ENCODE measurements at regions not wholly inside any gene's neighbourhood (a gene's known extent, or its start where the extent isn't known, plus 50 kb on each side); places are given as distances from the start of the nearest gene placed in this dataset.

- Histone ChIP-seq H3K27me3 (no peaks in the 10 kb centered on the region), H3K27ac (no peak overlapping the region), H3K9me3 (no peaks in the 10 kb centered on the region), H3K36me3 (no peaks in the 10 kb centered on the region), H3K4me1 (no peaks in the 10 kb centered on the region), H3K4me3 (no peak overlapping the region)
- ATAC-seq (ENCODE audit: low FRiP score in 2 of 2): no peak
- WGBS, 2 donors: 60 to 82% methylated on average over 2 of the region's 2 CpGs
- no peak for DNase-seq
- no peak for TF ChIP-seq POLR2A (IDR thresholded peaks at IDR 0.05)
- TF ChIP-seq POLR2AphosphoS5 (IDR thresholded peaks at IDR 0.05): no peak
- TF ChIP-seq CTCF (IDR thresholded peaks at IDR 0.05): no peak
- no peak for TF ChIP-seq EP300 (IDR thresholded peaks at IDR 0.05)
Measured at GRCh38 chr6:48474136-48474535, 363.1 kb upstream of the PTCHD4 start.

GRCh38 chr6:48472535-48472934, 361.5 kb upstream of the PTCHD4 start:
- 57 to 89% methylated on average over 2 of the region's 2 CpGs for WGBS, 2 donors

GRCh38 chr6:48472091-48472490, 361.1 kb upstream of the PTCHD4 start:
- Histone ChIP-seq H3K27me3 (no peaks in the 10 kb centered on the region), H3K4me1 (no peaks in the 10 kb centered on the region), H3K9me3 (no peaks in the 10 kb centered on the region), H3K4me3 (no peak overlapping the region), H3K27ac (no peak overlapping the region), H3K36me3 (no peaks in the 10 kb centered on the region)
- TF ChIP-seq EP300 (IDR thresholded peaks at IDR 0.05) (no peak), POLR2AphosphoS5 (IDR thresholded peaks at IDR 0.05) (no peak), POLR2A (IDR thresholded peaks at IDR 0.05) (no peak), CTCF (IDR thresholded peaks at IDR 0.05) (no peak)
- no peak for ATAC-seq (ENCODE audit: low FRiP score in 2 of 2)
- no peak for DNase-seq

More at GRCh38 chr6:48472535-48472934, 361.5 kb upstream of the PTCHD4 start:
- H3K4me1 ChIP-seq: no peaks in the 10 kb centered on the region
- TF ChIP-seq CTCF (IDR thresholded peaks at IDR 0.05) (no peak), POLR2A (IDR thresholded peaks at IDR 0.05) (no peak), EP300 (IDR thresholded peaks at IDR 0.05) (no peak), POLR2AphosphoS5 (IDR thresholded peaks at IDR 0.05) (no peak)
- ATAC-seq (ENCODE audit: low FRiP score in 2 of 2): no peak
- H3K4me3 ChIP-seq: no peak overlapping the region
- no peaks in the 10 kb centered on the region for H3K9me3 ChIP-seq
- DNase-seq: no peak
- no peaks in the 10 kb centered on the region for H3K27me3 ChIP-seq
- H3K27ac ChIP-seq: no peak overlapping the region
- no peaks in the 10 kb centered on the region for H3K36me3 ChIP-seq

DNA sequence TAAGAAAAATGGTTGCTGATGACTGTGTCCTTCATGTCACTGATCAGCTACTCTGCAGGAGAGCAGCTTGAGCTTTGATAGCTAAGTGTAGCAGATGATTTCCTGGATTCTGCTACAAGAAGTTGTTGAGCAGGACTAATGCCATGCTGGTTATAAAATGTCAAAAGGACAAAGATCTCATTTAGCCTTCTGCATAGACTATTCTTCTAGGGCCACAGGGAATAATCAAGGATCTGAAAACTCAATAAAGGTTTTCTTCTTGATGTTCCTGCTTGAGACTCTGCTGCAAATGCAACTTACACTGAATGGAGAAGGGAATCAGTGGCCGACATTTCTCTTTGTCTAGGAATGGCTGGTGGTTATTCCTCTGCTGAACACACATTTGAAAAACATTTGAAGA, 360.3 kb upstream of the PTCHD4 start:
- no peak for TF ChIP-seq EP300 (IDR thresholded peaks at IDR 0.05)
- H3K4me1 ChIP-seq: no peaks in the 10 kb centered on the region
- H3K27me3 ChIP-seq: no peaks in the 10 kb centered on the region
- no peak for ATAC-seq (ENCODE audit: low FRiP score in 2 of 2)
- 88 to 91% methylated on average over 1 of the region's 1 CpG for WGBS, 2 donors
- no peaks in the 10 kb centered on the region for H3K9me3 ChIP-seq
- no peaks in the 10 kb centered on the region for H3K36me3 ChIP-seq
- no peak overlapping the region for H3K4me3 ChIP-seq
- no peak for DNase-seq
- H3K27ac ChIP-seq: no peak overlapping the region

- Histone ChIP-seq H3K36me3 (no peaks in the 10 kb centered on the region), H3K9me3 (no peaks in the 10 kb centered on the region), H3K4me3 (no peak overlapping the region), H3K4me1 (no peaks in the 10 kb centered on the region), H3K27me3 (no peaks in the 10 kb centered on the region), H3K27ac (no peak overlapping the region)
- no peak for ATAC-seq (ENCODE audit: low FRiP score in 2 of 2)
- WGBS, 2 donors: 87% methylated on average over 2 of the region's 2 CpGs
- no peak for DNase-seq
- TF ChIP-seq EP300 (IDR thresholded peaks at IDR 0.05) (no peak), POLR2AphosphoS5 (IDR thresholded peaks at IDR 0.05) (no peak), POLR2A (IDR thresholded peaks at IDR 0.05) (no peak), CTCF (IDR thresholded peaks at IDR 0.05) (no peak)
Measured at GRCh38 chr6:48449002-48449401, 338.0 kb upstream of the PTCHD4 start.
